ENCODE measurements at regions not wholly inside any gene's neighbourhood (a gene's known extent, or its start where the extent isn't known, plus 50 kb on each side); places are given as distances from the start of the nearest gene placed in this dataset.

GRCh38 chr6:142669471-142670351 lies 275.3 kb downstream of the HIVEP2 start:
- no peaks in the 10 kb centered on the region for H3K36me3 ChIP-seq
- H3K9me3 ChIP-seq: no peaks in the 10 kb centered on the region
- H3K4me3 ChIP-seq: no peak overlapping the region
- no peaks in the 10 kb centered on the region for H3K4me1 ChIP-seq
- ATAC-seq (ENCODE audit: low FRiP score in 2 of 2) (no peak), DNase-seq (no peak)
- TF ChIP-seq POLR2A (IDR thresholded peaks at IDR 0.05) (no peak), EP300 (IDR thresholded peaks at IDR 0.05) (no peak), CTCF (IDR thresholded peaks at IDR 0.05) (no peak), POLR2AphosphoS5 (IDR thresholded peaks at IDR 0.05) (no peak)
- WGBS, 2 donors: 92 to 96% methylated on average over 4 of the region's 4 CpGs
- no peaks in the 10 kb centered on the region for H3K27me3 ChIP-seq
- no peak overlapping the region for H3K27ac ChIP-seq

- Histone ChIP-seq H3K4me3 (no peak overlapping the region), H3K36me3 (no peaks in the 10 kb centered on the region), H3K27me3 (no peaks in the 10 kb centered on the region), H3K4me1 (no peaks in the 10 kb centered on the region), H3K27ac (no peak overlapping the region), H3K9me3 (no peaks in the 10 kb centered on the region)
- DNase-seq (no peak), ATAC-seq (ENCODE audit: low FRiP score in 2 of 2) (no peak)
- 65 to 71% methylated on average over 1 of the region's 1 CpG for WGBS, 2 donors
- TF ChIP-seq EP300 (IDR thresholded peaks at IDR 0.05) (no peak), CTCF (IDR thresholded peaks at IDR 0.05) (no peak), POLR2AphosphoS5 (IDR thresholded peaks at IDR 0.05) (no peak), POLR2A (IDR thresholded peaks at IDR 0.05) (no peak)
Observed at GRCh38 chr6:142671791-142672190, 273.2 kb downstream of the HIVEP2 start.

GRCh38 chr6:142675517-142675916 lies 269.5 kb downstream of the HIVEP2 start:
- peak in 1 of 2 donors; percentile 30 for DNase-seq

GRCh38 chr6:142676027-142676443 lies 268.9 kb downstream of the HIVEP2 start:
- DNase-seq (no peak), ATAC-seq (ENCODE audit: low FRiP score in 2 of 2) (no peak)
- 67 to 74% methylated on average over 5 of the region's 5 CpGs for WGBS, 2 donors
- Histone ChIP-seq H3K27me3 (no peaks in the 10 kb centered on the region), H3K27ac (no peak overlapping the region), H3K4me1 (no peaks in the 10 kb centered on the region), H3K36me3 (no peaks in the 10 kb centered on the region), H3K9me3 (no peaks in the 10 kb centered on the region), H3K4me3 (no peak overlapping the region)
- TF ChIP-seq POLR2AphosphoS5 (IDR thresholded peaks at IDR 0.05) (no peak), EP300 (IDR thresholded peaks at IDR 0.05) (no peak), POLR2A (IDR thresholded peaks at IDR 0.05) (no peak), CTCF (IDR thresholded peaks at IDR 0.05) (no peak)

More at GRCh38 chr6:142675517-142675916, 269.5 kb downstream of the HIVEP2 start:
- Histone ChIP-seq H3K9me3 (no peaks in the 10 kb centered on the region), H3K4me1 (no peaks in the 10 kb centered on the region), H3K4me3 (no peak overlapping the region), H3K27ac (no peak overlapping the region), H3K36me3 (no peaks in the 10 kb centered on the region), H3K27me3 (no peaks in the 10 kb centered on the region)
- 84 to 86% methylated on average over 5 of the region's 5 CpGs for WGBS, 2 donors
- TF ChIP-seq EP300 (IDR thresholded peaks at IDR 0.05): no peak
- no peak for TF ChIP-seq POLR2A (IDR thresholded peaks at IDR 0.05)
- TF ChIP-seq CTCF (IDR thresholded peaks at IDR 0.05): no peak
- no peak for TF ChIP-seq POLR2AphosphoS5 (IDR thresholded peaks at IDR 0.05)
- peak; percentile 10 to 50 for ATAC-seq (ENCODE audit: low FRiP score in 2 of 2)
